ENCODE measurements at regions not wholly inside any gene's neighbourhood (a gene's known extent, or its start where the extent isn't known, plus 50 kb on each side); places are given as distances from the start of the nearest gene placed in this dataset.

DNA sequence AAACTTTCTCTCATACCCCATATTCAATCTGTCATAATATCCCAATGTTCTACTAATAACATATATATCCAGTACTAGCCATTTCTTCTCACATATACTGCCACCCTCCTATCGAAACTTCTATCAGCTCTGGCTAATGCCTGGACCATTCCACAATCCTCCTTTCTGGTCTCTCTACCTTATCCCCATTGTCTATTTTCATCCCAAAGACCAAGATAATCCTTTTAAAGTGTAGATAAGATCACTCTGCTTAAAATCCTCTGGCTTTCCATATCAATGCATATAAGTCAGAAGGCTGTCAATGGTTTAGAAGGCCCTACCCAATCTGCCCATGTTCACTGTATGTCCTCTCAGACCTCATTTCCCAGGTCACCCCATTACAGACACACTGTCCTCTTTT, 229.6 kb downstream of the ZEB2 start:
- no peaks in the 10 kb centered on the region for H3K4me1 Mint-ChIP-seq (ENCODE audit: unreplicated experiment)
- DNase-seq (ENCODE audit: low spot score) = no peak
- H3K9me3 Mint-ChIP-seq (ENCODE audit: unreplicated experiment) = peaks cover 5% of the 10 kb centered on the region
- H3K36me3 Mint-ChIP-seq (ENCODE audit: low read depth, unreplicated experiment) = peaks cover 3% of the 10 kb centered on the region
- TF ChIP-seq, protein P1, sequence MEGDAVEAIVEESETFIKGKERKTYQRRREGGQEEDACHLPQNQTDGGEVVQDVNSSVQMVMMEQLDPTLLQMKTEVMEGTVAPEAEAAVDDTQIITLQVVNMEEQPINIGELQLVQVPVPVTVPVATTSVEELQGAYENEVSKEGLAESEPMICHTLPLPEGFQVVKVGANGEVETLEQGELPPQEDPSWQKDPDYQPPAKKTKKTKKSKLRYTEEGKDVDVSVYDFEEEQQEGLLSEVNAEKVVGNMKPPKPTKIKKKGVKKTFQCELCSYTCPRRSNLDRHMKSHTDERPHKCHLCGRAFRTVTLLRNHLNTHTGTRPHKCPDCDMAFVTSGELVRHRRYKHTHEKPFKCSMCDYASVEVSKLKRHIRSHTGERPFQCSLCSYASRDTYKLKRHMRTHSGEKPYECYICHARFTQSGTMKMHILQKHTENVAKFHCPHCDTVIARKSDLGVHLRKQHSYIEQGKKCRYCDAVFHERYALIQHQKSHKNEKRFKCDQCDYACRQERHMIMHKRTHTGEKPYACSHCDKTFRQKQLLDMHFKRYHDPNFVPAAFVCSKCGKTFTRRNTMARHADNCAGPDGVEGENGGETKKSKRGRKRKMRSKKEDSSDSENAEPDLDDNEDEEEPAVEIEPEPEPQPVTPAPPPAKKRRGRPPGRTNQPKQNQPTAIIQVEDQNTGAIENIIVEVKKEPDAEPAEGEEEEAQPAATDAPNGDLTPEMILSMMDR (IDR thresholded peaks at IDR 0.05; ENCODE audit: unreplicated experiment) = no peak
- no peaks in the 10 kb centered on the region for H3K27me3 Mint-ChIP-seq (ENCODE audit: unreplicated experiment)
- no peak overlapping the region for H3K4me3 Mint-ChIP-seq (ENCODE audit: unreplicated experiment)
- no peak overlapping the region for H3K27ac Mint-ChIP-seq (ENCODE audit: unreplicated experiment)

GRCh38 chr2:144288438-144288837, 231.5 kb downstream of the ZEB2 start:
- peaks cover 3% of the 10 kb centered on the region for H3K36me3 Mint-ChIP-seq (ENCODE audit: low read depth, unreplicated experiment)

GRCh38 chr2:144285324-144285723, 234.6 kb downstream of the ZEB2 start:
- no peak for DNase-seq (ENCODE audit: low spot score)
- Mint-ChIP-seq H3K4me1 (ENCODE audit: unreplicated experiment) (peaks cover 9% of the 10 kb centered on the region), H3K9me3 (ENCODE audit: unreplicated experiment) (peaks cover 3% of the 10 kb centered on the region), H3K27me3 (ENCODE audit: unreplicated experiment) (no peaks in the 10 kb centered on the region), H3K4me3 (ENCODE audit: unreplicated experiment) (no peak overlapping the region), H3K27ac (ENCODE audit: unreplicated experiment) (no peak overlapping the region), H3K36me3 (ENCODE audit: low read depth, unreplicated experiment) (peaks cover 2% of the 10 kb centered on the region)
- TF ChIP-seq, protein P1 (IDR thresholded peaks at IDR 0.05; ENCODE audit: unreplicated experiment) = no peak

More at GRCh38 chr2:144288438-144288837, 231.5 kb downstream of the ZEB2 start:
- H3K27me3 Mint-ChIP-seq (ENCODE audit: unreplicated experiment) = no peaks in the 10 kb centered on the region
- DNase-seq (ENCODE audit: low spot score) = no peak
- peaks cover 5% of the 10 kb centered on the region for H3K9me3 Mint-ChIP-seq (ENCODE audit: unreplicated experiment)
- H3K4me3 Mint-ChIP-seq (ENCODE audit: unreplicated experiment) = no peak overlapping the region
- TF ChIP-seq, protein P1 (IDR thresholded peaks at IDR 0.05; ENCODE audit: unreplicated experiment) = no peak
- H3K4me1 Mint-ChIP-seq (ENCODE audit: unreplicated experiment) = no peaks in the 10 kb centered on the region
- no peak overlapping the region for H3K27ac Mint-ChIP-seq (ENCODE audit: unreplicated experiment)

- Mint-ChIP-seq H3K4me3 (ENCODE audit: unreplicated experiment) (no peak overlapping the region), H3K36me3 (ENCODE audit: low read depth, unreplicated experiment) (no peaks in the 10 kb centered on the region), H3K27me3 (ENCODE audit: unreplicated experiment) (no peaks in the 10 kb centered on the region), H3K27ac (ENCODE audit: unreplicated experiment) (no peak overlapping the region), H3K9me3 (ENCODE audit: unreplicated experiment) (no peaks in the 10 kb centered on the region), H3K4me1 (ENCODE audit: unreplicated experiment) (peaks cover 9% of the 10 kb centered on the region)
- TF ChIP-seq, protein P1 (IDR thresholded peaks at IDR 0.05; ENCODE audit: unreplicated experiment) = no peak
- no peak for DNase-seq (ENCODE audit: low spot score)
These were observed 238.4 kb downstream of the ZEB2 start for GRCh38 chr2:144281476-144281875.

DNA sequence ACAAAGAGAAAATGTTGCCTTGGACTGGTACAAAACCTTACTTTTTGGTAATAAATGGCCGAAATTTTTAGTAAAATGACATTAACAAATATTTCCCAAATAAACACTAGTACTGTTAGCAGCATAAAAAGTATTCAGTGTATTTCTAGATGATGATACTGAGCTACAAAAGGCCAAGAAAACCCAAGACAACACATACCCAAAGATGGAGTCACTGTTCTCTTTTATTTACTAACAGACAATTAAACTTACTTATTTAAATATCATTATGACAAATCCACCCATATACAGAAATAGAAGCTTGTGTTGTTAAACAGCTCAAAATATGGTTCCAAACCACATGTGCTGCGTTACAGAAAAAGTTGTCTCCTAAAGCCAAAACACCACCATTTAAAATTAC, 239.9 kb downstream of the ZEB2 start:
- no peak overlapping the region for H3K4me3 Mint-ChIP-seq (ENCODE audit: unreplicated experiment)
- TF ChIP-seq, protein P1 (IDR thresholded peaks at IDR 0.05; ENCODE audit: unreplicated experiment) = no peak
- H3K9me3 Mint-ChIP-seq (ENCODE audit: unreplicated experiment) = no peaks in the 10 kb centered on the region
- no peak overlapping the region for H3K27ac Mint-ChIP-seq (ENCODE audit: unreplicated experiment)
- peaks cover 9% of the 10 kb centered on the region for H3K4me1 Mint-ChIP-seq (ENCODE audit: unreplicated experiment)
- no peaks in the 10 kb centered on the region for H3K36me3 Mint-ChIP-seq (ENCODE audit: low read depth, unreplicated experiment)
- DNase-seq (ENCODE audit: low spot score) = no peak
- H3K27me3 Mint-ChIP-seq (ENCODE audit: unreplicated experiment) = no peaks in the 10 kb centered on the region
